H1 (cell line): ENCODE measurements at regions not wholly inside any gene's neighbourhood (a gene's known extent, or its start where the extent isn't known, plus 50 kb on each side); places are given as distances from the start of the nearest gene placed in this dataset.

Experiments
- CTCF ChIA-PET: fragments of 300-600 bp; sonication (Branson Sonifier 250); formaldehyde crosslinking; loops from one replicate; lab custom pipeline; 2021; ENCODE audit not compliant: partially characterized antibody; lab: Charles Lee
- POLR2A ChIA-PET: fragments of 300-600 bp; sonication (Branson Sonifier 250); formaldehyde crosslinking; loops from one replicate; lab custom pipeline; 2021; ENCODE audit warnings: inconsistent platforms; ENCODE audit not compliant: partially characterized antibody; lab: Charles Lee
- DNase-seq, 2 experiments: peaks; one replicate each; pipeline versions ENCODE4 v3.0.0 to v3.0.0-alpha.2; 2010 to 2022; ENCODE audit warnings: low spot score in 2 of 2, low read depth in 1 of 2, mixed read lengths in 1 of 2
- FAIRE-seq: peaks from 2 replicates; lab custom pipeline; 2011; peaks lifted over from hg19 to GRCh38; lab: Jason Lieb, UNC
- H2AFZ ChIP-seq: 2 replicates; pipeline ENCODE4 v1.8.1; 2012; ENCODE audit warnings: low read length, inconsistent platforms
- H2AK5ac ChIP-seq: 2 replicates; pipeline ENCODE4 v1.6.1; 2013; ENCODE audit warnings: low read depth, low read length
- H2BK120ac ChIP-seq: replicated peaks from 2 replicates; pipeline ENCODE3; 2013; ENCODE audit warnings: low read depth, low read length, inconsistent platforms
- H2BK12ac ChIP-seq: 2 replicates; pipeline ENCODE4 v1.6.1; 2013; ENCODE audit warnings: low read depth, low read length
- H2BK15ac ChIP-seq: 2 replicates; pipeline ENCODE4 v1.6.1; 2013; ENCODE audit warnings: low read length
- H2BK20ac ChIP-seq: 2 replicates; pipeline ENCODE4 v1.6.1; 2013; ENCODE audit warnings: low read length
- H2BK5ac ChIP-seq: 2 replicates; pipeline ENCODE4 v1.6.1; 2013; ENCODE audit warnings: low read depth, low read length
- H3K14ac ChIP-seq: 2 replicates; pipeline ENCODE4 v1.6.1; 2013; ENCODE audit warnings: inconsistent platforms; ENCODE audit not compliant: insufficient read length
- H3K18ac ChIP-seq: 2 replicates; pipeline ENCODE4 v1.6.1; 2013; ENCODE audit warnings: low read length; ENCODE audit errors: extremely low read depth
- H3K23ac ChIP-seq: 2 replicates; pipeline ENCODE4 v1.6.1; 2013; ENCODE audit warnings: inconsistent platforms; ENCODE audit not compliant: insufficient read length
- H3K23me2 ChIP-seq: 2 replicates; pipeline ENCODE4 v1.6.1; 2013; ENCODE audit warnings: low read depth, low read length
- H3K27ac ChIP-seq: 2 replicates; pipeline ENCODE4 v1.6.1; 2011; ENCODE audit warnings: low read depth, low read length, inconsistent platforms
- H3K27me3 ChIP-seq, 4 experiments: replicated peaks in 1 of 4; 1 replicate in 1 of 4; 2 replicates in 3 of 4; pipeline versions ENCODE4 v1.6.1 to v1.8.1; 2011 to 2013; ENCODE audit warnings: low read length in 3 of 4, mild to moderate bottlenecking in 3 of 4, inconsistent platforms in 2 of 4, mixed read lengths in 2 of 4, moderate library complexity in 1 of 4; ENCODE audit not compliant: control insufficient read depth in 3 of 4, insufficient read depth in 3 of 4; ENCODE audit errors: extremely low read depth in 1 of 4
- H3K36me3 ChIP-seq, 4 experiments: 2 replicates each; pipeline versions ENCODE4 v1.6.1 to v1.8.1; 2011 to 2013; ENCODE audit warnings: mild to moderate bottlenecking in 4 of 4, low read length in 3 of 4, moderate library complexity in 2 of 4, control low read depth in 1 of 4, inconsistent platforms in 1 of 4; ENCODE audit not compliant: insufficient read depth in 4 of 4, control insufficient read depth in 2 of 4
- H3K4ac ChIP-seq: replicated peaks from 2 replicates; pipeline ENCODE3; 2013; ENCODE audit warnings: low read length, low read depth, mixed read lengths, inconsistent platforms; ENCODE audit not compliant: insufficient read length
- H3K4me1 ChIP-seq, 4 experiments: replicated peaks in 1 of 4; 1 replicate in 1 of 4; 2 replicates in 3 of 4; pipeline versions ENCODE4 v1.6.1 to v1.8.1; 2011 to 2013; ENCODE audit warnings: low read length in 3 of 4, inconsistent platforms in 2 of 4, mixed read lengths in 1 of 4; ENCODE audit not compliant: insufficient read depth in 4 of 4, control insufficient read depth in 3 of 4
- H3K4me2 ChIP-seq, 2 experiments: 2 replicates each; pipeline versions ENCODE4 v1.6.1 to v1.8.1; 2011 to 2013; ENCODE audit warnings: low read depth in 2 of 2, low read length in 2 of 2, control low read depth in 1 of 2, inconsistent platforms in 1 of 2, mild to moderate bottlenecking in 1 of 2; ENCODE audit not compliant: insufficient read depth in 1 of 2
- H3K4me3 ChIP-seq, 4 experiments: fragments of 200-600, 300-600 bp in 1 of 4; sonication (generic), shearing (Covaris generic), sonication (Bioruptor Twin) in 1 of 4; 2 replicates each; pipeline versions ENCODE4 v1.5.1 to v1.8.1; 2011 to 2016; ENCODE audit warnings: low read length in 4 of 4, low read depth in 3 of 4, control low read depth in 2 of 4, inconsistent platforms in 2 of 4, mild to moderate bottlenecking in 2 of 4, mixed read lengths in 1 of 4, moderate library complexity in 1 of 4; ENCODE audit not compliant: insufficient read depth in 2 of 4; ENCODE audit errors: extremely low read depth in 1 of 4
- H3K56ac ChIP-seq: replicated peaks from 2 replicates; pipeline ENCODE3; 2013; ENCODE audit warnings: low read depth, mild to moderate bottlenecking, mixed read lengths, low read length, inconsistent platforms; ENCODE audit not compliant: insufficient read length
- H3K79me1 ChIP-seq: 2 replicates; pipeline ENCODE4 v1.6.1; 2013; ENCODE audit warnings: low read depth, low read length, control low read depth
- H3K79me2 ChIP-seq, 2 experiments: 2 replicates each; pipeline versions ENCODE4 v1.6.1 to v1.8.1; 2012 to 2013; ENCODE audit warnings: low read length in 2 of 2, mild to moderate bottlenecking in 2 of 2, inconsistent platforms in 1 of 2; ENCODE audit not compliant: insufficient read depth in 2 of 2, control insufficient read depth in 1 of 2
- H3K9ac ChIP-seq, 4 experiments: replicated peaks in 1 of 4; 1 replicate in 1 of 4; 2 replicates in 3 of 4; pipeline versions ENCODE4 v1.6.1 to v1.8.1; 2011 to 2013; ENCODE audit warnings: low read depth in 3 of 4, low read length in 3 of 4, control low read depth in 2 of 4, mild to moderate bottlenecking in 2 of 4, moderate library complexity in 2 of 4, inconsistent platforms in 1 of 4; ENCODE audit errors: extremely low read depth in 1 of 4
- H3K9me3 ChIP-seq, 2 experiments: 2 replicates each; pipeline versions ENCODE4 v1.6.1 to v1.8.1; 2012 to 2013; ENCODE audit warnings: mild to moderate bottlenecking in 2 of 2, moderate library complexity in 2 of 2, control low read depth in 1 of 2, inconsistent platforms in 1 of 2, low read depth in 1 of 2, low read length in 1 of 2, mixed read lengths in 1 of 2; ENCODE audit not compliant: insufficient read depth in 2 of 2
- H4K20me1 ChIP-seq, 2 experiments: replicated peaks in 1 of 2; 2 replicates each; pipeline versions ENCODE3 to v1.8.1; 2011 to 2013; ENCODE audit warnings: inconsistent platforms in 2 of 2, low read length in 2 of 2, mild to moderate bottlenecking in 1 of 2; ENCODE audit not compliant: insufficient read depth in 2 of 2, control insufficient read depth in 1 of 2
- H4K5ac ChIP-seq: 2 replicates; pipeline ENCODE4 v1.6.1; 2013; ENCODE audit warnings: low read length, low read depth, mixed read lengths, inconsistent platforms; ENCODE audit not compliant: insufficient read length
- H4K8ac ChIP-seq: 2 replicates; pipeline ENCODE4 v1.8.0; 2013; ENCODE audit warnings: mild to moderate bottlenecking, moderate library complexity, low read length, inconsistent platforms; ENCODE audit not compliant: insufficient read depth; ENCODE audit errors: extremely low read depth
- H4K91ac ChIP-seq: replicated peaks from 2 replicates; pipeline ENCODE3; 2013; ENCODE audit warnings: low read length, mixed read lengths, inconsistent platforms; ENCODE audit not compliant: insufficient read length
- BCL11A ChIP-seq, 2 experiments: IDR thresholded peaks; one replicate each; pipeline ENCODE4 v1.6.1; 2011; ENCODE audit warnings: low read depth in 2 of 2, low read length in 2 of 2, mild to moderate bottlenecking in 2 of 2
- CBX5 ChIP-seq: fragments of 300-800, 300-1000 bp; sonication (generic); IDR thresholded peaks from 2 replicates; pipeline ENCODE4 v1.7.1; 2016; ENCODE audit warnings: antibody characterized with exemption, low read length, low read depth
- CREB1 ChIP-seq: IDR thresholded peaks from 2 replicates; pipeline ENCODE4 v1.6.1; 2012; ENCODE audit warnings: inconsistent platforms
- CTBP2 ChIP-seq: IDR thresholded peaks from 2 replicates; pipeline ENCODE4 v1.7.0; 2011; ENCODE audit warnings: borderline replicate concordance, mild to moderate bottlenecking, moderate library complexity, mixed read lengths, low read length; ENCODE audit not compliant: insufficient read depth, insufficient read length
- POLR2A ChIP-seq, 2 experiments: IDR thresholded peaks; 1 replicate in 1 of 2; 2 replicates in 1 of 2; pipeline ENCODE4 v1.6.1; 2011; ENCODE audit warnings: low read depth in 2 of 2, low read length in 2 of 2, mild to moderate bottlenecking in 2 of 2; ENCODE audit errors: control extremely low read depth in 1 of 2
- RFX5 ChIP-seq: IDR thresholded peaks from 2 replicates; pipeline ENCODE4 v1.6.1; 2011; ENCODE audit warnings: low read depth, low read length, improper control_type of control experiment, borderline replicate concordance
- RXRA ChIP-seq: IDR thresholded peaks from 2 replicates; pipeline ENCODE4 v1.6.1; 2011; ENCODE audit warnings: low read depth, mild to moderate bottlenecking, low read length, moderate library complexity; ENCODE audit not compliant: insufficient read depth
- SIRT6 ChIP-seq: IDR thresholded peaks from one replicate; pipeline ENCODE4 v1.7.1; 2012; ENCODE audit warnings: low read length, inconsistent platforms
- SP4 ChIP-seq: IDR thresholded peaks from 2 replicates; pipeline ENCODE4 v1.6.1; 2012; ENCODE audit warnings: low read length, inconsistent platforms
- WGBS, 2 experiments: shearing (Covaris generic) in 1 of 2; methylation state at CpG; one replicate each; pipeline versions ENCODE4 v1.1.6 to v1.1.7; 2013 to 2015; ENCODE audit warnings: low lambda C conversion rate in 2 of 2, mixed read lengths in 2 of 2, inconsistent platforms in 1 of 2, low coverage in 1 of 2, missing lambda C conversion rate in 1 of 2; ENCODE audit not compliant: insufficient replicate concordance in 2 of 2, insufficient coverage in 1 of 2, insufficient read length in 1 of 2; ENCODE audit errors: extremely low coverage in 1 of 2, missing lambda C conversion rate in 1 of 2; 5-methylcytosine and 5-hydroxymethylcytosine counted together
- TF ChIP-seq, protein P1 (sequence below): IDR thresholded peaks from 2 replicates; pipeline ENCODE4 v1.6.1; 2012; ENCODE audit warnings: inconsistent platforms

DNA sequence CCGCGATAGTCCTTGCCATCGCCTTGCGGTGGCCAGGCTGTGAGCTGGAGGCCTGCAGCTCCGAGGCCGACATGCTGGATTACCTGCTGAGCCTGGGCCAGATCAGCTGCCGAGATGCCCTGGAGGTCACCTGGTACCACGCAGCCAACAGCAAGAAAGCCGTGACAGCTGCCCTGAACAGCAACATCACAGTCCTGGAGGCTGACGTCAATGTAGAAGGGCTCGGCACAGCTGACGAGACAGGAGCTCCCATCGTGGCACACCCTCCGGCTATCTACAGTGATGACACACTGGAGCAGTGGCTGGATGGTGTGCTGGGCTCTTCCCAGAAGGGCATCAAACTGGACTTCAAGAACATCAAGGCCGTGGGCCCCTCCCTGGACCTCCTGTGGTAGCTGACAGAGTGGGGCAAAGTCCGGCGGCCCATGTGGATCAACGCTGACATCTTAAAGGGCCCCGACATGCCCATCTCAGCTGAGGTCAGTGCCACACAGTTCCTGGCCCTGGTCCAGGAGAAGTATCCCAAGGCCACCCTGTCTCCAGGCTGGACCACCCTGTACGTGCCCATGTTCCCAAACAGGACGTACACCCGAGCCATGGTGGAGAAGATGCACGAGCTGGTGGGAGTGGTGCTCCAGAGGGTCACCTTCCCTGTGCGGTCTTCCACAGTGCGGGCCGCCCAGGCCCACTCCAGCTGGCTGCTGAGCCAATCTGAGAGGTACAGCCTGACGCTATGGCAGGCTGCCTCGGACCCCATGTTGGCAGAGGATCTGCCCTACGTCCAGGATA is 70.2 kb downstream of the FAM43A start:
- no peak overlapping the region for H3K4me3 ChIP-seq
- no peak overlapping the region for H3K27ac ChIP-seq
- no peaks in the 10 kb centered on the region for H3K27me3 ChIP-seq
- H3K9ac ChIP-seq: no peak overlapping the region
- H3K23ac ChIP-seq: no peak overlapping the region
- H2BK120ac ChIP-seq: no peak overlapping the region
- no peaks in the 10 kb centered on the region for H3K79me2 ChIP-seq
- no peak overlapping the region for H4K5ac ChIP-seq
- H2BK20ac ChIP-seq: no peak overlapping the region
- no peak for FAIRE-seq
- no peak overlapping the region for H2BK5ac ChIP-seq
- H3K79me1 ChIP-seq: no peaks in the 10 kb centered on the region
- H3K4me2 ChIP-seq: no peak overlapping the region
- no peak for DNase-seq
- no peak overlapping the region for H2BK15ac ChIP-seq
- no peak overlapping the region for H2BK12ac ChIP-seq
- no peak overlapping the region for H4K8ac ChIP-seq
- H4K20me1 ChIP-seq: no peaks in the 10 kb centered on the region
- no peak overlapping the region for H3K56ac ChIP-seq
- TF ChIP-seq RFX5: no peak
- TF ChIP-seq, protein P1, sequence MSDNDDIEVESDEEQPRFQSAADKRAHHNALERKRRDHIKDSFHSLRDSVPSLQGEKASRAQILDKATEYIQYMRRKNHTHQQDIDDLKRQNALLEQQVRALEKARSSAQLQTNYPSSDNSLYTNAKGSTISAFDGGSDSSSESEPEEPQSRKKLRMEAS: no peak
- TF ChIP-seq CBX5: no peak
- no peak for TF ChIP-seq RXRA
- no peak for TF ChIP-seq SIRT6
- no peak for TF ChIP-seq CTBP2
- TF ChIP-seq CREB1: no peak
- no peak for TF ChIP-seq POLR2A (IDR thresholded peaks at IDR 0.05; ENCODE audit: control extremely low read depth in 1 of 2, low read depth in 2 of 2, low read length in 2 of 2)
- TF ChIP-seq SP4: no peak
- no peak for TF ChIP-seq BCL11A (IDR thresholded peaks at IDR 0.05; ENCODE audit: low read depth in 2 of 2, low read length in 2 of 2)
- ChIA-PET POLR2A (no interaction called here), CTCF (interaction anchor here (0.6 to 1.7 kb wide), 2 partner anchors 68 to 1740 kb away, joined by 3 to 4 read pairs; no protein-coding TSS in a partner anchor)
- H3K23me2 ChIP-seq: no peaks in the 10 kb centered on the region
- H3K14ac ChIP-seq: no peak overlapping the region
- 89% methylated on average over 29 of the region's 29 CpGs; no CpG with 5 or more reads in 1 of the 2 experiments for WGBS, 2 experiments
- H2AK5ac ChIP-seq: no peak overlapping the region
- H3K9me3 ChIP-seq: no peaks in the 10 kb centered on the region
- no peaks in the 10 kb centered on the region for H3K4me1 ChIP-seq
- H3K18ac ChIP-seq: no peak overlapping the region
- H2AFZ ChIP-seq: no peak overlapping the region
- H3K36me3 ChIP-seq: no peaks in the 10 kb centered on the region
- no peak overlapping the region for H3K4ac ChIP-seq
- H4K91ac ChIP-seq: no peak overlapping the region
